ENCODE measurements at regions not wholly inside any gene's neighbourhood (a gene's known extent, or its start where the extent isn't known, plus 50 kb on each side); places are given as distances from the start of the nearest gene placed in this dataset.

GRCh38 chr12:89253488-89253887 is 98.8 kb downstream of the DUSP6 start:
- DNase-seq: peak; percentile 22

- DNase-seq: no peak
These were observed 100.0 kb downstream of the DUSP6 start for GRCh38 chr12:89252284-89252683.

- DNase-seq: no peak
These were observed 100.7 kb downstream of the DUSP6 start for GRCh38 chr12:89251342-89252271.

GRCh38 chr12:89250636-89251035 is 101.7 kb downstream of the DUSP6 start:
- DNase-seq: no peak

- no peak for DNase-seq
These were observed 102.1 kb downstream of the DUSP6 start for GRCh38 chr12:89250213-89250612.

- DNase-seq: peak; percentile 56
These were observed 104.3 kb downstream of the DUSP6 start for GRCh38 chr12:89247967-89248366.

- DNase-seq: peak; percentile 95
These were observed 104.8 kb downstream of the DUSP6 start for GRCh38 chr12:89247541-89247942.

GRCh38 chr12:89245090-89245489 is 107.2 kb downstream of the DUSP6 start:
- DNase-seq: peak; percentile 11

- peak; percentile 61 for DNase-seq
These were observed 107.8 kb downstream of the DUSP6 start for GRCh38 chr12:89244536-89244935.

- DNase-seq: no peak
These were observed 108.5 kb downstream of the DUSP6 start for GRCh38 chr12:89243771-89244170.

GRCh38 chr12:89239534-89239933 is 112.8 kb downstream of the DUSP6 start:
- peak; percentile 12 for DNase-seq

- no peak for DNase-seq
These were observed 113.7 kb downstream of the DUSP6 start for GRCh38 chr12:89238593-89238992.

GRCh38 chr12:89237763-89238162 is 114.5 kb downstream of the DUSP6 start:
- DNase-seq: no peak

- no peak for DNase-seq
These were observed 115.4 kb downstream of the DUSP6 start for GRCh38 chr12:89236748-89237383.

GRCh38 chr12:89236237-89236636 is 116.1 kb downstream of the DUSP6 start:
- no peak for DNase-seq

GRCh38 chr12:89235189-89235993 is 116.9 kb downstream of the DUSP6 start:
- DNase-seq: no peak

- no peak for DNase-seq
These were observed 117.8 kb downstream of the DUSP6 start for GRCh38 chr12:89234324-89235114.

GRCh38 chr12:89231686-89232085 is 120.6 kb downstream of the DUSP6 start:
- DNase-seq: no peak

- DNase-seq: no peak
These were observed 121.7 kb downstream of the DUSP6 start for GRCh38 chr12:89230376-89231315.

GRCh38 chr12:89228491-89228890 is 123.8 kb downstream of the DUSP6 start:
- DNase-seq: no peak

GRCh38 chr12:89227774-89228173 is 124.5 kb downstream of the DUSP6 start:
- no peak for DNase-seq

All from NCI-H69 (cell line).